Endodermal cell (in vitro differentiated cells): ENCODE measurements at regions not wholly inside any gene's neighbourhood (a gene's known extent, or its start where the extent isn't known, plus 50 kb on each side); places are given as distances from the start of the nearest gene placed in this dataset.

ENCODE experiments used
- DNase-seq: peaks from one replicate; pipeline ENCODE4 v3.0.0-alpha.2; 2017
- H3K27ac ChIP-seq: 2 replicates; pipeline ENCODE4 v1.5.1; 2013; ENCODE audit warnings: mild to moderate bottlenecking, low read depth, low read length, moderate library complexity
- H3K27me3 ChIP-seq: 2 replicates; pipeline ENCODE4 v1.6.1; 2013; ENCODE audit warnings: mild to moderate bottlenecking, low read length, moderate library complexity; ENCODE audit not compliant: insufficient read depth, control insufficient read depth, poor library complexity, severe bottlenecking
- H3K36me3 ChIP-seq: 2 replicates; pipeline ENCODE4 v1.7.0; 2013; ENCODE audit warnings: mild to moderate bottlenecking, low read length, moderate library complexity; ENCODE audit not compliant: control insufficient read depth, insufficient read depth
- H3K4me1 ChIP-seq: one replicate; pipeline ENCODE4 v1.7.0; 2013; ENCODE audit warnings: low read length; ENCODE audit not compliant: control insufficient read depth, insufficient read depth
- H3K4me3 ChIP-seq: 2 replicates; pipeline ENCODE4 v1.5.1; 2013; ENCODE audit warnings: mild to moderate bottlenecking, low read length, moderate library complexity
- H3K9ac ChIP-seq: 2 replicates; pipeline ENCODE4 v1.6.1; 2013; ENCODE audit warnings: mild to moderate bottlenecking, low read length, moderate library complexity; ENCODE audit not compliant: poor library complexity, severe bottlenecking; ENCODE audit errors: extremely low read depth
- H3K9me3 ChIP-seq: 2 replicates; pipeline ENCODE4 v1.6.1; 2013; ENCODE audit warnings: mild to moderate bottlenecking, low read length, moderate library complexity; ENCODE audit not compliant: control insufficient read depth
- H3K27ac Mint-ChIP-seq: 2 replicates; pipeline ENCODE4 v1.8.0; 2020; ENCODE audit warnings: mixed read lengths
- H3K27me3 Mint-ChIP-seq: 2 replicates; pipeline ENCODE4 v1.8.0; 2021; ENCODE audit warnings: mild to moderate bottlenecking, mixed read lengths; ENCODE audit not compliant: insufficient read depth
- H3K36me3 Mint-ChIP-seq: 2 replicates; pipeline ENCODE4 v1.8.0; 2020; ENCODE audit warnings: low read depth, mixed read lengths
- H3K4me1 Mint-ChIP-seq: 2 replicates; pipeline ENCODE4 v1.8.0; 2020; ENCODE audit warnings: mixed read lengths
- H3K4me3 Mint-ChIP-seq: 2 replicates; pipeline ENCODE4 v1.8.0; 2020; ENCODE audit warnings: mild to moderate bottlenecking, moderate library complexity, mixed read lengths
- H3K9me3 Mint-ChIP-seq: 2 replicates; pipeline ENCODE4 v1.8.0; 2020; ENCODE audit warnings: mild to moderate bottlenecking, mixed read lengths
- WGBS, 2 experiments: methylation state at CpG; one replicate each; pipeline versions ENCODE4 v1.1.5 to v1.1.7; 2013; ENCODE audit warnings: missing lambda C conversion rate in 2 of 2, mixed read lengths in 1 of 2; ENCODE audit not compliant: insufficient coverage in 1 of 2, insufficient read length in 1 of 2; 5-methylcytosine and 5-hydroxymethylcytosine counted together
- TF ChIP-seq, protein P1 (sequence below): fragments of 200-600 bp; sonication (generic); conservative IDR thresholded peaks from 2 replicates; pipeline ENCODE4 v1.5.0; 2021; ENCODE audit warnings: antibody characterized with exemption, mild to moderate bottlenecking

- DNase-seq = no peak
- Mint-ChIP-seq H3K4me1 (no peaks in the 10 kb centered on the region), H3K36me3 (no peaks in the 10 kb centered on the region), H3K4me3 (no peak overlapping the region), H3K27ac (no peak overlapping the region), H3K27me3 (no peaks in the 10 kb centered on the region), H3K9me3 (no peaks in the 10 kb centered on the region)
- H3K4me3 ChIP-seq = no peak overlapping the region
- TF ChIP-seq, protein P1, sequence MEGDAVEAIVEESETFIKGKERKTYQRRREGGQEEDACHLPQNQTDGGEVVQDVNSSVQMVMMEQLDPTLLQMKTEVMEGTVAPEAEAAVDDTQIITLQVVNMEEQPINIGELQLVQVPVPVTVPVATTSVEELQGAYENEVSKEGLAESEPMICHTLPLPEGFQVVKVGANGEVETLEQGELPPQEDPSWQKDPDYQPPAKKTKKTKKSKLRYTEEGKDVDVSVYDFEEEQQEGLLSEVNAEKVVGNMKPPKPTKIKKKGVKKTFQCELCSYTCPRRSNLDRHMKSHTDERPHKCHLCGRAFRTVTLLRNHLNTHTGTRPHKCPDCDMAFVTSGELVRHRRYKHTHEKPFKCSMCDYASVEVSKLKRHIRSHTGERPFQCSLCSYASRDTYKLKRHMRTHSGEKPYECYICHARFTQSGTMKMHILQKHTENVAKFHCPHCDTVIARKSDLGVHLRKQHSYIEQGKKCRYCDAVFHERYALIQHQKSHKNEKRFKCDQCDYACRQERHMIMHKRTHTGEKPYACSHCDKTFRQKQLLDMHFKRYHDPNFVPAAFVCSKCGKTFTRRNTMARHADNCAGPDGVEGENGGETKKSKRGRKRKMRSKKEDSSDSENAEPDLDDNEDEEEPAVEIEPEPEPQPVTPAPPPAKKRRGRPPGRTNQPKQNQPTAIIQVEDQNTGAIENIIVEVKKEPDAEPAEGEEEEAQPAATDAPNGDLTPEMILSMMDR = no peak
- no peaks in the 10 kb centered on the region for H3K36me3 ChIP-seq
- no peaks in the 10 kb centered on the region for H3K9me3 ChIP-seq
- no peaks in the 10 kb centered on the region for H3K27me3 ChIP-seq
- H3K27ac ChIP-seq = no peak overlapping the region
- no peak overlapping the region for H3K9ac ChIP-seq
- no peaks in the 10 kb centered on the region for H3K4me1 ChIP-seq
Observed at GRCh38 chr15:39191871-39192291, 389.0 kb upstream of the THBS1 start.

- Histone ChIP-seq H3K9ac (no peak overlapping the region), H3K9me3 (no peaks in the 10 kb centered on the region), H3K27ac (no peak overlapping the region), H3K36me3 (no peaks in the 10 kb centered on the region), H3K27me3 (no peaks in the 10 kb centered on the region), H3K4me3 (no peak overlapping the region), H3K4me1 (no peaks in the 10 kb centered on the region)
- H3K9me3 Mint-ChIP-seq = no peaks in the 10 kb centered on the region
- no peak overlapping the region for H3K4me3 Mint-ChIP-seq
- WGBS, 2 experiments = 88 to 100% methylated on average over 3 of the region's 3 CpGs
- TF ChIP-seq, protein P1 = no peak
- no peaks in the 10 kb centered on the region for H3K36me3 Mint-ChIP-seq
- H3K27ac Mint-ChIP-seq = no peak overlapping the region
- no peak for DNase-seq
- H3K27me3 Mint-ChIP-seq = no peaks in the 10 kb centered on the region
- H3K4me1 Mint-ChIP-seq = no peaks in the 10 kb centered on the region
Observed at GRCh38 chr15:39192351-39192750, 388.5 kb upstream of the THBS1 start.

GRCh38 chr15:39192979-39193560 lies 387.8 kb upstream of the THBS1 start:
- DNase-seq = no peak
- Mint-ChIP-seq H3K9me3 (no peaks in the 10 kb centered on the region), H3K4me3 (no peak overlapping the region), H3K36me3 (no peaks in the 10 kb centered on the region), H3K4me1 (no peaks in the 10 kb centered on the region), H3K27me3 (no peaks in the 10 kb centered on the region), H3K27ac (no peak overlapping the region)
- H3K36me3 ChIP-seq = no peaks in the 10 kb centered on the region
- H3K27ac ChIP-seq = no peak overlapping the region
- H3K4me3 ChIP-seq = no peak overlapping the region
- no peaks in the 10 kb centered on the region for H3K4me1 ChIP-seq
- WGBS, 2 experiments = 97 to 98% methylated on average over 2 to 3 of the region's 3 CpGs
- TF ChIP-seq, protein P1 = no peak
- H3K9me3 ChIP-seq = no peaks in the 10 kb centered on the region
- H3K27me3 ChIP-seq = no peaks in the 10 kb centered on the region
- H3K9ac ChIP-seq = no peak overlapping the region
